OCI-LY7 (cell line): ENCODE measurements at regions not wholly inside any gene's neighbourhood (a gene's known extent, or its start where the extent isn't known, plus 50 kb on each side); places are given as distances from the start of the nearest gene placed in this dataset.

Experiments used
- BruUV-seq: library from RNA; stranded (reverse); fragments of 400-500 nt; replicated peaks from 2 replicates; lab custom pipeline; 2021; lab: Mats Ljungman, UMichigan
- CTCF ChIA-PET: fragments of 300-600 bp; sonication (Branson Sonifier 250); formaldehyde crosslinking; loops from one replicate; lab custom pipeline; 2022; ENCODE audit warnings: antibody characterized with exemption; ENCODE audit not compliant: unreplicated experiment; lab: Charles Lee
- POLR2A ChIA-PET: fragments of 300-600 bp; sonication (Branson Sonifier 250); formaldehyde crosslinking; loops from one replicate; lab custom pipeline; 2022; ENCODE audit warnings: antibody characterized with exemption; lab: Charles Lee
- DNase-seq: peaks from one replicate; pipeline ENCODE4 v3.0.0-alpha.2; 2015; ENCODE audit warnings: low spot score
- H2AFZ ChIP-seq: fragments of 200-600 bp; sonication (generic), shearing (Covaris generic); 2 replicates; pipeline ENCODE4 v1.6.1; 2014; ENCODE audit warnings: mild to moderate bottlenecking, antibody characterized with exemption, low read length, moderate library complexity
- H3K27ac ChIP-seq: fragments of 200-600 bp; sonication (generic); 2 replicates; pipeline ENCODE4 v1.5.1; 2014; ENCODE audit warnings: mixed run types, low read depth, mild to moderate bottlenecking, moderate library complexity, low read length, inconsistent platforms; ENCODE audit not compliant: poor library complexity, severe bottlenecking
- H3K36me3 ChIP-seq: fragments of 200-600 bp; sonication (generic); 2 replicates; pipeline ENCODE4 v1.6.1; 2014; ENCODE audit warnings: mild to moderate bottlenecking, antibody characterized with exemption, low read length, moderate library complexity, mixed read lengths; ENCODE audit not compliant: insufficient read depth
- H3K4me1 ChIP-seq: fragments of 200-600 bp; sonication (generic); 2 replicates; pipeline ENCODE4 v1.5.1; 2014; ENCODE audit warnings: mild to moderate bottlenecking, low read length; ENCODE audit not compliant: insufficient read depth, poor library complexity, severe bottlenecking
- H3K4me2 ChIP-seq: fragments of 200-600 bp; sonication (generic); 2 replicates; pipeline ENCODE4 v1.6.1; 2014; ENCODE audit warnings: mild to moderate bottlenecking, low read length
- H3K4me3 ChIP-seq: fragments of 200-600 bp; sonication (generic); 2 replicates; pipeline ENCODE4 v1.5.1; 2014; ENCODE audit warnings: mild to moderate bottlenecking, low read depth, low read length; ENCODE audit not compliant: poor library complexity, severe bottlenecking
- H3K79me2 ChIP-seq: fragments of 200-600 bp; sonication (generic); 2 replicates; pipeline ENCODE4 v1.6.1; 2016; ENCODE audit warnings: low read depth, mild to moderate bottlenecking, low read length, moderate library complexity, mixed read lengths; ENCODE audit not compliant: insufficient read depth
- H3K9me2 ChIP-seq: fragments of 200-600 bp; sonication (generic); 2 replicates; pipeline ENCODE4 v1.6.1; 2016; ENCODE audit warnings: mild to moderate bottlenecking, low read length, mixed read lengths; ENCODE audit not compliant: insufficient read depth
- H3K9me3 ChIP-seq: fragments of 200-600 bp; sonication (generic); 2 replicates; pipeline ENCODE4 v1.6.1; 2014; ENCODE audit warnings: mild to moderate bottlenecking, mixed run types, low read length, mixed read lengths
- H4K20me1 ChIP-seq: fragments of 200-600 bp; sonication (generic); 2 replicates; pipeline ENCODE4 v1.6.1; 2014; ENCODE audit warnings: mild to moderate bottlenecking, antibody characterized with exemption, low read length, moderate library complexity, mixed read lengths; ENCODE audit not compliant: insufficient read depth
- CTCF ChIP-seq: fragments of 200-600 bp; sonication (generic); conservative IDR thresholded peaks from 2 replicates; pipeline ENCODE4 v1.5.1; 2014; ENCODE audit warnings: mild to moderate bottlenecking, antibody characterized with exemption, low read length, moderate library complexity, mixed read lengths
- EZH2phosphoT487 ChIP-seq: fragments of 200-600 bp; sonication (generic); IDR thresholded peaks from 2 replicates; pipeline ENCODE4 v1.6.1; 2018; ENCODE audit warnings: low read depth, borderline replicate concordance, mild to moderate bottlenecking, mixed run types, antibody characterized with exemption, low read length, moderate library complexity, mixed read lengths
- intact Hi-C: fragments of 100-400 bp; cut with micrococcal nuclease; formaldehyde crosslinking; loops from one replicate; pipeline ENCODE4 v1.10.0; 2022; ENCODE audit not compliant: unreplicated experiment

GRCh38 chr22:34236527-34236926 is 316.3 kb upstream of the LARGE1 start:
- H3K9me3 ChIP-seq, result no peaks in the 10 kb centered on the region
- ChIA-PET POLR2A (no interaction called here), CTCF (no interaction called here)
- H3K36me3 ChIP-seq, result no peaks in the 10 kb centered on the region
- no peak overlapping the region for H3K4me2 ChIP-seq
- no peak overlapping the region for H2AFZ ChIP-seq
- H3K27ac ChIP-seq, result no peak overlapping the region
- H3K4me3 ChIP-seq, result no peak overlapping the region
- DNase-seq, result no peak
- TF ChIP-seq CTCF, result no peak
- TF ChIP-seq EZH2phosphoT487, result no peak
- H3K9me2 ChIP-seq, result no peaks in the 10 kb centered on the region
- no peaks in the 10 kb centered on the region for H3K79me2 ChIP-seq
- H4K20me1 ChIP-seq, result no peaks in the 10 kb centered on the region
- no peaks in the 10 kb centered on the region for H3K4me1 ChIP-seq
- intact Hi-C loops, result no loop called here
- no TSS peak for BruUV-seq

- Histone ChIP-seq H3K4me3 (no peak overlapping the region), H4K20me1 (no peaks in the 10 kb centered on the region), H2AFZ (no peak overlapping the region), H3K9me3 (no peaks in the 10 kb centered on the region), H3K9me2 (no peaks in the 10 kb centered on the region), H3K4me2 (no peak overlapping the region), H3K27ac (no peak overlapping the region), H3K4me1 (no peaks in the 10 kb centered on the region), H3K79me2 (no peaks in the 10 kb centered on the region), H3K36me3 (no peaks in the 10 kb centered on the region)
- intact Hi-C loops, result no loop called here
- TF ChIP-seq CTCF (no peak), EZH2phosphoT487 (no peak)
- no peak for DNase-seq
- no TSS peak for BruUV-seq
- ChIA-PET POLR2A (interaction anchor here (0.6 kb wide), 1 partner anchor 367 kb away, joined by 4 read pairs; no protein-coding TSS in a partner anchor), CTCF (no interaction called here)
Observed at GRCh38 chr22:34239421-34239820, 319.1 kb upstream of the LARGE1 start.

- Histone ChIP-seq H2AFZ (no peak overlapping the region), H4K20me1 (no peaks in the 10 kb centered on the region), H3K4me3 (no peak overlapping the region), H3K9me3 (no peaks in the 10 kb centered on the region), H3K36me3 (no peaks in the 10 kb centered on the region), H3K4me1 (no peaks in the 10 kb centered on the region), H3K79me2 (no peaks in the 10 kb centered on the region), H3K4me2 (no peak overlapping the region), H3K27ac (no peak overlapping the region), H3K9me2 (no peaks in the 10 kb centered on the region)
- intact Hi-C loops, result no loop called here
- ChIA-PET CTCF (no interaction called here), POLR2A (no interaction called here)
- no peak for TF ChIP-seq CTCF
- TF ChIP-seq EZH2phosphoT487, result no peak
- BruUV-seq, result no TSS peak
- no peak for DNase-seq
Observed at GRCh38 chr22:34243023-34243422, 322.7 kb upstream of the LARGE1 start.
